SU-DHL-6 (cell line): ENCODE measurements at regions not wholly inside any gene's neighbourhood (a gene's known extent, or its start where the extent isn't known, plus 50 kb on each side); places are given as distances from the start of the nearest gene placed in this dataset.

ENCODE experiments used
- CTCF ChIP-seq: fragments of 200-600 bp; sonication (generic); IDR thresholded peaks from one replicate; pipeline ENCODE4 v1.5.1; 2017; ENCODE audit warnings: antibody characterized with exemption, mild to moderate bottlenecking, low read length, moderate library complexity; ENCODE audit not compliant: insufficient read depth, poor library complexity, severe bottlenecking
- EZH2phosphoT487 ChIP-seq: fragments of 200-600 bp; sonication (generic), shearing (Covaris generic); conservative IDR thresholded peaks from 2 replicates; pipeline ENCODE4 v1.6.1; 2018; ENCODE audit warnings: mild to moderate bottlenecking, antibody characterized with exemption, low read length, moderate library complexity, mixed read lengths

GRCh38 chr6:115594891-115595290 lies 465.8 kb downstream of the FRK start:
- TF ChIP-seq CTCF: no peak
- no peak for TF ChIP-seq EZH2phosphoT487
